ENCODE measurements at regions not wholly inside any gene's neighbourhood (a gene's known extent, or its start where the extent isn't known, plus 50 kb on each side); places are given as distances from the start of the nearest gene placed in this dataset.

DNA sequence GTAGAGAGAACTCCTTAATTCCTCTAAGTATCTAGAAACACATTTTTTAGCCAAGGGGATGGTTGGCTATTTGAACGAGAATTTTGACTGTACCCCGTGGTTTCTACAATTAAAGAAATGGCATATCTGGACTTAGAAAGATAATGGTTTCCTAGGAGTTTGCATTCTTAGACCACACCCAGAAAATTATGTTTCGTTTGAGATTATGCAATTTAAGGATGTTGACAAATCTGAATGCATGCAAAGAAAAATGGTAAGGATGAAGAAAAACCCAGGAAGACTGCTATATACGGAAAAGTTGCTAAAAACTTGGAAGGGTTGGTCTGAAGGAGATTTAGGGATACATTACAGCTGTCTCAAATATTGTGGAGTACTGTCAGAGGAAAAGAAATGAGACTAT lies 538.5 kb upstream of the WWC1 start:
- H3K4me1 ChIP-seq (replicated peaks in 1 of 2) = no peaks in the 10 kb centered on the region
- intact Hi-C loops (cut with DNase I) = no loop called here
- WGBS, 4 donors = 67 to 71% (median 69%) methylated on average over 4 of the region's 4 CpGs
- no peak for TF ChIP-seq POLR2A (IDR thresholded peaks at IDR 0.05)
- TF ChIP-seq, protein P1, sequence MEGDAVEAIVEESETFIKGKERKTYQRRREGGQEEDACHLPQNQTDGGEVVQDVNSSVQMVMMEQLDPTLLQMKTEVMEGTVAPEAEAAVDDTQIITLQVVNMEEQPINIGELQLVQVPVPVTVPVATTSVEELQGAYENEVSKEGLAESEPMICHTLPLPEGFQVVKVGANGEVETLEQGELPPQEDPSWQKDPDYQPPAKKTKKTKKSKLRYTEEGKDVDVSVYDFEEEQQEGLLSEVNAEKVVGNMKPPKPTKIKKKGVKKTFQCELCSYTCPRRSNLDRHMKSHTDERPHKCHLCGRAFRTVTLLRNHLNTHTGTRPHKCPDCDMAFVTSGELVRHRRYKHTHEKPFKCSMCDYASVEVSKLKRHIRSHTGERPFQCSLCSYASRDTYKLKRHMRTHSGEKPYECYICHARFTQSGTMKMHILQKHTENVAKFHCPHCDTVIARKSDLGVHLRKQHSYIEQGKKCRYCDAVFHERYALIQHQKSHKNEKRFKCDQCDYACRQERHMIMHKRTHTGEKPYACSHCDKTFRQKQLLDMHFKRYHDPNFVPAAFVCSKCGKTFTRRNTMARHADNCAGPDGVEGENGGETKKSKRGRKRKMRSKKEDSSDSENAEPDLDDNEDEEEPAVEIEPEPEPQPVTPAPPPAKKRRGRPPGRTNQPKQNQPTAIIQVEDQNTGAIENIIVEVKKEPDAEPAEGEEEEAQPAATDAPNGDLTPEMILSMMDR (IDR thresholded peaks at IDR 0.05) = no peak
- no peaks in the 10 kb centered on the region for H3K36me3 ChIP-seq (replicated peaks in 1 of 2)
- no peak overlapping the region for H3K27ac ChIP-seq
- H3K9me3 ChIP-seq (replicated peaks in 1 of 3) = no peaks in the 10 kb centered on the region
- H3K4me3 ChIP-seq = no peak overlapping the region
- H3K27me3 ChIP-seq = no peaks in the 10 kb centered on the region
- DNase-seq = no peak

- H3K4me3 ChIP-seq = no peak overlapping the region
- 66 to 72% (median 68%) methylated on average over 6 of the region's 6 CpGs for WGBS, 4 donors
- H3K27me3 ChIP-seq = no peaks in the 10 kb centered on the region
- DNase-seq = no peak
- H3K27ac ChIP-seq = no peak overlapping the region
- H3K4me1 ChIP-seq (replicated peaks in 1 of 2) = no peaks in the 10 kb centered on the region
- TF ChIP-seq POLR2A (IDR thresholded peaks at IDR 0.05) = no peak
- TF ChIP-seq, protein P1 (IDR thresholded peaks at IDR 0.05) = no peak
- H3K9me3 ChIP-seq (replicated peaks in 1 of 3) = no peaks in the 10 kb centered on the region
- H3K36me3 ChIP-seq (replicated peaks in 1 of 2) = no peaks in the 10 kb centered on the region
- intact Hi-C loops (cut with DNase I) = no loop called here
Observed at GRCh38 chr5:167753725-167754490, 537.5 kb upstream of the WWC1 start.

DNA sequence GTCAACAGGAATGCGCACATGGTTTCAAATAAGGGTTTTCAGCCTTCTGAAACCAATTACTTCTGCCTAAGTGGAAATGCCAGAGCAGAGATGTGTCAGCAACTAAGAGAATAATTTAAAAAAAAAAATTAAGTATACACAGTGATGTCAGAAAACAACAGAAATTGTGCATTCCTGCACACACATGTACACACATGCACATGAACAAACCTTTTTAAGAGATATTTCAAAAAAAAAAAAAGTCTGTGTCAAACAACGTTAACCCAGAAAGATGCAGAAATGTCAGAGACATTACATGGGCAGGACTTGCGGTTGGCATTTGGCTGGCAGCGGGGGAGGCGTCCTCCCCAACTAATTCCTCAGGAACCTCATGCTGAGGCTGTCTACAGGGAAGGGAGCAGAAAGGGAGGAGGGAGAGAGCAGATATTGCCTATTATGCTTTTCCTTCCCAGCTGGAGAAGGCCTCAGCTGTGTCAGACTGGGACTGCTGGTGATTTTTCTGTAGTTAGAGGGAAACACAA lies 536.9 kb upstream of the WWC1 start:
- intact Hi-C loops (cut with DNase I) = no loop called here
- H3K27me3 ChIP-seq = no peaks in the 10 kb centered on the region
- no peak for DNase-seq
- H3K36me3 ChIP-seq (replicated peaks in 1 of 2) = no peaks in the 10 kb centered on the region
- no peak overlapping the region for H3K4me3 ChIP-seq
- H3K4me1 ChIP-seq (replicated peaks in 1 of 2) = no peaks in the 10 kb centered on the region
- no peak overlapping the region for H3K27ac ChIP-seq
- H3K9me3 ChIP-seq (replicated peaks in 1 of 3) = no peaks in the 10 kb centered on the region
- 68 to 77% (median 70%) methylated on average over 5 of the region's 5 CpGs for WGBS, 4 donors
- TF ChIP-seq, protein P1 (IDR thresholded peaks at IDR 0.05) = no peak
- TF ChIP-seq POLR2A (IDR thresholded peaks at IDR 0.05) = no peak

DNA sequence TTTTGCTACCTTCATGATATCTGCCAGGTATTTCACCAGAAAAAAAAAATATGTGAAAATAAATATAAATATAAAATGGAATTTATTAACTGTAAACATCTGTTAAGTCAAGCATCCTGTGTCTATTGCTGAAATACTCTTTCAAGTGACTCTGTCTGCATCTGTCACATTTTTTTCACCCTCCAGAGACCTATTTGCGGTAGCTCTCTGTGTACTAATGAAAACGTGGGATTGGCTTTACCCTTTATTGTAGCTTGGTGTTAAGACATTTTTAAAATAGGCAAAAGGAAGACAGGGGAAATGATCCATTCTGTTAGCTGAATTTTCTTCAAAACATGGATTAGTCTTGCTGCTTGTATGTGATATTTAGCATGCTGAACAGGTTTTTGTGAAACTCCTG lies 536.0 kb upstream of the WWC1 start:
- TF ChIP-seq, protein P1 (IDR thresholded peaks at IDR 0.05) = no peak
- TF ChIP-seq POLR2A (IDR thresholded peaks at IDR 0.05) = no peak
- no peaks in the 10 kb centered on the region for H3K27me3 ChIP-seq
- no peak overlapping the region for H3K4me3 ChIP-seq
- intact Hi-C loops (cut with DNase I) = no loop called here
- no peaks in the 10 kb centered on the region for H3K4me1 ChIP-seq (replicated peaks in 1 of 2)
- no peaks in the 10 kb centered on the region for H3K9me3 ChIP-seq (replicated peaks in 1 of 3)
- no peak for DNase-seq
- 29 to 59% (median 36%) methylated on average over 2 of the region's 2 CpGs for WGBS, 4 donors
- no peak overlapping the region for H3K27ac ChIP-seq
- H3K36me3 ChIP-seq (replicated peaks in 1 of 2) = no peaks in the 10 kb centered on the region
